Activated B cell treated with CpG ODN at 0.5 μM for 24 hours (primary cell): ENCODE measurements at regions not wholly inside any gene's neighbourhood (a gene's known extent, or its start where the extent isn't known, plus 50 kb on each side); places are given as distances from the start of the nearest gene placed in this dataset.
"Not testable (repeated sequence)": the region's sequence is repeated elsewhere in the genome, so short reads cannot be mapped to it uniquely, and the experiment has no call there.

Source experiments
- ATAC-seq: fragments of 200-7000 bp; cut with Tn5 transposase; one replicate; pipeline ENCODE4 v1.10.0; 2021; ENCODE audit warnings: low read depth, mild to moderate bottlenecking, moderate library complexity
- CTCF ChIA-PET: fragments of 350-600 bp; sonication (Branson Sonifier 250); formaldehyde crosslinking; loops from one replicate; lab custom pipeline; 2021; ENCODE audit warnings: antibody characterized with exemption; lab: Charles Lee
- POLR2A ChIA-PET: fragments of 350-600 bp; sonication (Branson Sonifier 250); formaldehyde crosslinking; loops from one replicate; lab custom pipeline; 2021; ENCODE audit warnings: antibody characterized with exemption; lab: Charles Lee
- DNase-seq: peaks from one replicate; pipeline ENCODE4 v3.0.0; 2022
- H3K27ac Mint-ChIP-seq: one replicate; pipeline ENCODE4 v1.8.0; 2020; ENCODE audit warnings: mixed read lengths
- H3K27me3 Mint-ChIP-seq: one replicate; pipeline ENCODE4 v1.8.0; 2021; ENCODE audit warnings: mixed read lengths
- H3K36me3 Mint-ChIP-seq: one replicate; pipeline ENCODE4 v1.8.0; 2021; ENCODE audit warnings: low read depth, mixed read lengths
- H3K4me1 Mint-ChIP-seq: one replicate; pipeline ENCODE4 v1.8.0; 2021; ENCODE audit warnings: mixed read lengths
- H3K4me3 Mint-ChIP-seq: one replicate; pipeline ENCODE4 v1.8.0; 2020; ENCODE audit warnings: mild to moderate bottlenecking, mixed read lengths
- H3K9me3 Mint-ChIP-seq: one replicate; pipeline ENCODE4 v1.8.0; 2020; ENCODE audit warnings: mixed read lengths
- intact Hi-C: fragments of 100-400 bp; cut with micrococcal nuclease; formaldehyde crosslinking; loops from one replicate; pipeline ENCODE4 v1.15.1; 2024
- TF ChIP-seq, protein P1 (sequence below): fragments of 200-600 bp; IDR thresholded peaks from one replicate; pipeline ENCODE4 v1.8.0; 2022; ENCODE audit warnings: antibody characterized with exemption, mild to moderate bottlenecking

DNA sequence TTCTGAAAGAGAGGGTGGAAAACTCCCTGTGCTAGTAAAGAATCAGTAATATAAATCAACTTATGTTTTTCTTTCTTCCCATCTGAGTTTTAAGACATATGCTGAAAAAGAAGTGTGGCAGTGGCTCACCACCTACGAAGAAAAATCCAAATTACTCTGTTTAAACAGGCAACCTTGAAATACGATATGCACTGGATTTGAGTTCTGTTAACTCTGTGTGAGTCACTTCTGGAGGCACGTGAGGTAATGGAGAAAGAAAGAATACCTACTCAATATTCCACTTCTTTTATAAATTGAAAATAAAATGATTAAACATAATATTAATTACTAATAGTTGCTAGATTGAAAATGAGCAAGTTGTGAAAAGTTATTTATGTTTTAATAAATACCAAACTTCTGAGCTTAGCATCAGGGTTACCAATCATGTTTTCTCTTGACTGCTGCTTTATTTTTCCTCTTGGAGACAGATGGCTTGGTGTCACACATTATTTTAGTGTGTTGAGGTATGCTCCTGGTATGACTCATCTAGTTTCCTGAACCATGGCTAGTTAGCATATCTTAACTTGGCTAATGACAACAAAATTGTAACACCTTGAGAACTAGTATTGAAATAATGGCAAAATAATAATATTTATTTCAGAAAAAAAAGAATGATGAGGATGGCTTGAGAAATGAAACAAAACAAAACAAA lies 1705.5 kb upstream of the PIK3C3 start:
- ChIA-PET POLR2A (no interaction called here), CTCF (no interaction called here)
- DNase-seq (no peak), ATAC-seq (no peak)
- TF ChIP-seq, protein P1, sequence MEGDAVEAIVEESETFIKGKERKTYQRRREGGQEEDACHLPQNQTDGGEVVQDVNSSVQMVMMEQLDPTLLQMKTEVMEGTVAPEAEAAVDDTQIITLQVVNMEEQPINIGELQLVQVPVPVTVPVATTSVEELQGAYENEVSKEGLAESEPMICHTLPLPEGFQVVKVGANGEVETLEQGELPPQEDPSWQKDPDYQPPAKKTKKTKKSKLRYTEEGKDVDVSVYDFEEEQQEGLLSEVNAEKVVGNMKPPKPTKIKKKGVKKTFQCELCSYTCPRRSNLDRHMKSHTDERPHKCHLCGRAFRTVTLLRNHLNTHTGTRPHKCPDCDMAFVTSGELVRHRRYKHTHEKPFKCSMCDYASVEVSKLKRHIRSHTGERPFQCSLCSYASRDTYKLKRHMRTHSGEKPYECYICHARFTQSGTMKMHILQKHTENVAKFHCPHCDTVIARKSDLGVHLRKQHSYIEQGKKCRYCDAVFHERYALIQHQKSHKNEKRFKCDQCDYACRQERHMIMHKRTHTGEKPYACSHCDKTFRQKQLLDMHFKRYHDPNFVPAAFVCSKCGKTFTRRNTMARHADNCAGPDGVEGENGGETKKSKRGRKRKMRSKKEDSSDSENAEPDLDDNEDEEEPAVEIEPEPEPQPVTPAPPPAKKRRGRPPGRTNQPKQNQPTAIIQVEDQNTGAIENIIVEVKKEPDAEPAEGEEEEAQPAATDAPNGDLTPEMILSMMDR, result no peak
- Mint-ChIP-seq H3K9me3 (peaks cover 5% of the 10 kb centered on the region), H3K4me3 (no peak overlapping the region), H3K27ac (no peak overlapping the region), H3K27me3 (no peaks in the 10 kb centered on the region), H3K4me1 (no peaks in the 10 kb centered on the region), H3K36me3 (no peaks in the 10 kb centered on the region)
- intact Hi-C loops, result no loop called here

GRCh38 chr18:40245612-40246011 lies 1709.4 kb upstream of the PIK3C3 start:
- intact Hi-C loops, H3K27me3 Mint-ChIP-seq, H3K4me1 Mint-ChIP-seq, ATAC-seq, H3K27ac Mint-ChIP-seq, POLR2A ChIA-PET, H3K4me3 Mint-ChIP-seq, CTCF ChIA-PET, DNase-seq, H3K36me3 Mint-ChIP-seq, H3K9me3 Mint-ChIP-seq: not testable (repeated sequence)

DNA sequence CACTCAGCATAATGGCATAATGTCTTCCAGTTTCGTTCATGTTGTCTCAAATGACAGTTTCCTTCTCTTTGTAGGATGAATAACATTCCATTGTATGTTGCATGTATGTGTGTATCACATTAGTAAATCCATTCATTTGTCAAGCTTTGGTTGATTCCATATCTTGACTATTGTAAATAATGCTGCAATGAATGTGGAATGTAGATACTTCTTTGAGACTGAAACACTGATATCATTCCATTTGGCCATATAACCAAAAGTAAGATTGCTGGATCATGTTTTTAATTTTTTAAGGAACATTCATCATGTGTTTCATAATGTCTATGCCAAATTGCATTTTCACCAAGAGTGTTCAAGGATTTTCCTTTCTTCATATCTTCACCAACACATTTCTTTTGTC lies 1711.4 kb upstream of the PIK3C3 start:
- ATAC-seq (no peak), DNase-seq (no peak)
- Mint-ChIP-seq H3K27ac (no peak overlapping the region), H3K27me3 (no peaks in the 10 kb centered on the region), H3K9me3 (no peaks in the 10 kb centered on the region), H3K36me3 (no peaks in the 10 kb centered on the region), H3K4me3 (no peak overlapping the region), H3K4me1 (no peaks in the 10 kb centered on the region)
- TF ChIP-seq, protein P1, result no peak
- POLR2A ChIA-PET, result no interaction called here
- CTCF ChIA-PET, result no interaction called here
- intact Hi-C loops, result no loop called here

- no peaks in the 10 kb centered on the region for H3K9me3 Mint-ChIP-seq
- H3K27me3 Mint-ChIP-seq, result no peaks in the 10 kb centered on the region
- H3K36me3 Mint-ChIP-seq, result no peaks in the 10 kb centered on the region
- no peak for DNase-seq
- ChIA-PET CTCF (no interaction called here), POLR2A (no interaction called here)
- intact Hi-C loops, result no loop called here
- H3K4me1 Mint-ChIP-seq, result no peaks in the 10 kb centered on the region
- H3K4me3 Mint-ChIP-seq, result no peak overlapping the region
- TF ChIP-seq, protein P1, result no peak
- ATAC-seq, result no peak
- no peak overlapping the region for H3K27ac Mint-ChIP-seq
Observed at GRCh38 chr18:40235836-40236235, 1719.2 kb upstream of the PIK3C3 start.

DNA sequence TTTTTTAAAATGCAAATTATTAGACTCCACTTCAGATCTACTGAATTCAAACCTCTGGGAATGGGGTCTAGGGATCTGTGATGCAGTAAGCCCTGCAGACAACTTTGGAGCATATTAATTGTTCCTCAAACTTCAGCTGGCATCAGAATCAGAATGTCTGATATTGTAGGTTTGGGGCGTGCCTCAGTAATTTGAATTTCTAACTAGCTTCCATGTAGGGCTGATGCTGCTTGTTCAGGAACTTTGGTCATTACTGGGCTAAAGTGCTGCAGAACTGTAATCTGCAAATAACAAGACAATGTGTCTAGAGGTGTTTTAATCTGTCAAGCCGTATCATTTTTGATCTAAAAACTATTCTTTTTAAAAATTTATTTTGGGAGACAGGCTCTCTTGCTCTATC lies 1719.7 kb upstream of the PIK3C3 start:
- Mint-ChIP-seq H3K9me3 (no peaks in the 10 kb centered on the region), H3K4me1 (no peaks in the 10 kb centered on the region), H3K27ac (no peak overlapping the region), H3K27me3 (no peaks in the 10 kb centered on the region), H3K4me3 (no peak overlapping the region), H3K36me3 (no peaks in the 10 kb centered on the region)
- POLR2A ChIA-PET, result no interaction called here
- CTCF ChIA-PET, result no interaction called here
- ATAC-seq, result no peak
- intact Hi-C loops, result no loop called here
- DNase-seq, result no peak
- TF ChIP-seq, protein P1, result no peak
